ENCODE measurements at regions not wholly inside any gene's neighbourhood (a gene's known extent, or its start where the extent isn't known, plus 50 kb on each side); places are given as distances from the start of the nearest gene placed in this dataset.

DNA sequence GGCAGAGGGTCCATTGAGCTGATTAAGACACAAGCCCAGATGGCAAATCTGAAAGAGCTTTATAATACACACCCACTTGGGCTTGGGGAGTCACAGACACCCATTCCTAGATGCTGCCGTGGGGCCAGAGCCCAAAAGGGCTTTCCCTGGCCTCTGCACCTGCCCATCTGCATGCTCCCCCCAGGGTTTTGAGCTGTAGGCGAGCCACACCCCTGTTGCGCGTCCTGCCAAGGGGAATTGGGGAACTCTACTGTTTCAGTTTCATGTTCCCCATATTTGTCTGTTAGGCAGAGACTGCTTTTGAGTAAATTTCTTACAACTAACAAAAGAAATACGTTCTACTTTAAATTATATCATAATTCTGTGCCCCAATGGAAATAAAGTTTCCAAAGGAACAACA is 52.9 kb upstream of the FNDC1 start:
- TF ChIP-seq, protein P1, sequence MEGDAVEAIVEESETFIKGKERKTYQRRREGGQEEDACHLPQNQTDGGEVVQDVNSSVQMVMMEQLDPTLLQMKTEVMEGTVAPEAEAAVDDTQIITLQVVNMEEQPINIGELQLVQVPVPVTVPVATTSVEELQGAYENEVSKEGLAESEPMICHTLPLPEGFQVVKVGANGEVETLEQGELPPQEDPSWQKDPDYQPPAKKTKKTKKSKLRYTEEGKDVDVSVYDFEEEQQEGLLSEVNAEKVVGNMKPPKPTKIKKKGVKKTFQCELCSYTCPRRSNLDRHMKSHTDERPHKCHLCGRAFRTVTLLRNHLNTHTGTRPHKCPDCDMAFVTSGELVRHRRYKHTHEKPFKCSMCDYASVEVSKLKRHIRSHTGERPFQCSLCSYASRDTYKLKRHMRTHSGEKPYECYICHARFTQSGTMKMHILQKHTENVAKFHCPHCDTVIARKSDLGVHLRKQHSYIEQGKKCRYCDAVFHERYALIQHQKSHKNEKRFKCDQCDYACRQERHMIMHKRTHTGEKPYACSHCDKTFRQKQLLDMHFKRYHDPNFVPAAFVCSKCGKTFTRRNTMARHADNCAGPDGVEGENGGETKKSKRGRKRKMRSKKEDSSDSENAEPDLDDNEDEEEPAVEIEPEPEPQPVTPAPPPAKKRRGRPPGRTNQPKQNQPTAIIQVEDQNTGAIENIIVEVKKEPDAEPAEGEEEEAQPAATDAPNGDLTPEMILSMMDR (tag by site-specific recombination; IDR thresholded peaks at IDR 0.05) = no peak
- TF ChIP-seq, protein P2, sequence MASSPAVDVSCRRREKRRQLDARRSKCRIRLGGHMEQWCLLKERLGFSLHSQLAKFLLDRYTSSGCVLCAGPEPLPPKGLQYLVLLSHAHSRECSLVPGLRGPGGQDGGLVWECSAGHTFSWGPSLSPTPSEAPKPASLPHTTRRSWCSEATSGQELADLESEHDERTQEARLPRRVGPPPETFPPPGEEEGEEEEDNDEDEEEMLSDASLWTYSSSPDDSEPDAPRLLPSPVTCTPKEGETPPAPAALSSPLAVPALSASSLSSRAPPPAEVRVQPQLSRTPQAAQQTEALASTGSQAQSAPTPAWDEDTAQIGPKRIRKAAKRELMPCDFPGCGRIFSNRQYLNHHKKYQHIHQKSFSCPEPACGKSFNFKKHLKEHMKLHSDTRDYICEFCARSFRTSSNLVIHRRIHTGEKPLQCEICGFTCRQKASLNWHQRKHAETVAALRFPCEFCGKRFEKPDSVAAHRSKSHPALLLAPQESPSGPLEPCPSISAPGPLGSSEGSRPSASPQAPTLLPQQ (tag by site-specific recombination; IDR thresholded peaks at IDR 0.05) = no peak
- no peak for TF ChIP-seq ZNF629 (tag by site-specific recombination; IDR thresholded peaks at IDR 0.05)
- TF ChIP-seq KLF10 (tag by site-specific recombination; IDR thresholded peaks at IDR 0.05) = no peak
- TF ChIP-seq, protein P3, sequence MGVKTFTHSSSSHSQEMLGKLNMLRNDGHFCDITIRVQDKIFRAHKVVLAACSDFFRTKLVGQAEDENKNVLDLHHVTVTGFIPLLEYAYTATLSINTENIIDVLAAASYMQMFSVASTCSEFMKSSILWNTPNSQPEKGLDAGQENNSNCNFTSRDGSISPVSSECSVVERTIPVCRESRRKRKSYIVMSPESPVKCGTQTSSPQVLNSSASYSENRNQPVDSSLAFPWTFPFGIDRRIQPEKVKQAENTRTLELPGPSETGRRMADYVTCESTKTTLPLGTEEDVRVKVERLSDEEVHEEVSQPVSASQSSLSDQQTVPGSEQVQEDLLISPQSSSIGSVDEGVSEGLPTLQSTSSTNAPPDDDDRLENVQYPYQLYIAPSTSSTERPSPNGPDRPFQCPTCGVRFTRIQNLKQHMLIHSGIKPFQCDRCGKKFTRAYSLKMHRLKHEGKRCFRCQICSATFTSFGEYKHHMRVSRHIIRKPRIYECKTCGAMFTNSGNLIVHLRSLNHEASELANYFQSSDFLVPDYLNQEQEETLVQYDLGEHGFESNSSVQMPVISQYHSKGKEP (tag by site-specific recombination; IDR thresholded peaks at IDR 0.05) = no peak
- TF ChIP-seq ZNF660 (tag by site-specific recombination; IDR thresholded peaks at IDR 0.05) = no peak
- TF ChIP-seq, protein P4, sequence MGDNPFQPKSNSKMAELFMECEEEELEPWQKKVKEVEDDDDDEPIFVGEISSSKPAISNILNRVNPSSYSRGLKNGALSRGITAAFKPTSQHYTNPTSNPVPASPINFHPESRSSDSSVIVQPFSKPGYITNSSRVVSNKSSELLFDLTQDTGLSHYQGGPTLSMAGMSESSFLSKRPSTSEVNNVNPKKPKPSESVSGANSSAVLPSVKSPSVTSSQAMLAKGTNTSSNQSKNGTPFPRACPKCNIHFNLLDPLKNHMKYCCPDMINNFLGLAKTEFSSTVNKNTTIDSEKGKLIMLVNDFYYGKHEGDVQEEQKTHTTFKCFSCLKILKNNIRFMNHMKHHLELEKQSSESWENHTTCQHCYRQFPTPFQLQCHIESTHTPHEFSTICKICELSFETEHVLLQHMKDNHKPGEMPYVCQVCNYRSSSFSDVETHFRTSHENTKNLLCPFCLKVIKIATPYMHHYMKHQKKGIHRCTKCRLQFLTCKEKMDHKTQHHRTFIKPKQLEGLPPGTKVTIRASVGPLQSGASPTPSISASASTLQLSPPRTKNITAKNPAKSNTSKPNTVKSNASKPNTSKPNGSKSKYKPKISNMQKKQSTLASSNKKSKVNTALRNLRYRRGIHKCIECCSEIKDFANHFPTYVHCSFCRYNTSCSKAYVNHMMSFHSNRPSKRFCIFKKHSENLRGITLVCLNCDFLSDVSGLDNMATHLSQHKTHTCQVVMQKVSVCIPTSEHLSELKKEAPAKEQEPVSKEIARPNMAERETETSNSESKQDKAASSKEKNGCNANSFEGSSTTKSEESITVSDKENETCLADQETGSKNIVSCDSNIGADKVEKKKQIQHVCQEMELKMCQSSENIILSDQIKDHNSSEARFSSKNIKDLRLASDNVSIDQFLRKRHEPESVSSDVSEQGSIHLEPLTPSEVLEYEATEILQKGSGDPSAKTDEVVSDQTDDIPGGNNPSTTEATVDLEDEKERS (tag by site-specific recombination; IDR thresholded peaks at IDR 0.05) = no peak

Measured in HEK293 (cell line).